ENCODE measurements at regions not wholly inside any gene's neighbourhood (a gene's known extent, or its start where the extent isn't known, plus 50 kb on each side); places are given as distances from the start of the nearest gene placed in this dataset.
"Not testable (repeated sequence)": the region's sequence is repeated elsewhere in the genome, so short reads cannot be mapped to it uniquely, and the experiment has no call there.

DNA sequence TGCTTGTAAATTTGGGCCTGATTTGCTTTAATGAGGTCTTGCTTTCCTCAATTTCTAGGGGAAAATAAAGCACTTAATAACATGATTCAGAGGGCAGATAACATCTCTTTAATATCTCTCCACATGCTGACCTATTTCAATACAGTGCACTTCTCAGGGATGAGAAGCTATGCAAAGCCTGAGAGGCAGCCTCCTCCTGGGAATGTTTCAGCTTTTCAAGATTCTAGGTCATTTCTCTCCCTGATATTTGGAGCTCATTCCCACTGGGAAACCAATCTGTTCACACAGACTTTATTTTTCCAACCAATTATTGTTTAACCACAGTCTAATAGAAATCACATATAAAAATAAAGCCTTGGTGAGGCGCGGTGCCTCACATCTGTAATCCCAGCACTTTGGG is 67.0 kb upstream of the LSAMP start:
- DNase-seq = no peak

DNA sequence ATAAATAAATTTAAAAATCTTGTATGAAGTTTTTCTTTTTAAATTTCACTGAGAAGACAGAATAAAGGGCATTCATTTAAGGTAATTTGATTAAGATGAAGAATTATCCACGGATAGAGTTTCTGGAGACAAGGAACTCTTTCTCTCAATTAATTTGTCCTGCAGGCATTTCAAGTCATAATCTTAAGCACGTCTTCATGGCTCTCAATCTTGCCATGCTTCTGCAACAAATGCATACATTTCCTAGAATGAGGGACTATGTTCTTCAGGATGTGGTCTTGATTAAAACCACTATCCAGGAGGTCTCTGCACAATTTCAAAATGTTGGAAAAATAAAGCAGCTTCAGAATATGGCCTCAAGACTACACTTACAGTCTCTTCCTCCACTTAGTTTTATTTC is 67.6 kb upstream of the LSAMP start:
- no peak for DNase-seq

DNA sequence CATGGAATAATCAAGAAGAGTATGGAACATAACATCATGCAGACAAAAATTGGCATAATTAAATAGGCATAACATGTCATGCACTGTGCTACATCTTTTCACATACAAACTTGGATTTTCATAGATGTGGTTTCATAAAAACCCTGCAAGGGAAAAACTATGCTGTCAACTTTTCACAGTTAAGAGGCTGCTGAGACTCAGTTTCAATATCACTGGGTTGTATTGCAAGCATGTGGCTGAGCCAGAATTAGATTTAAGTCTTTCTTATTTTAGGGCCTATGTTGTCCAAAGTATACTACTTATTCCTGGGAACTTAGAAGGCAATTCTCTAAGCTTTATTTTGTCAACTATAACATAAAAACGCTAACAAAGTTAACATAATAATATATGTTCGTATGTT is 70.7 kb upstream of the LSAMP start:
- DNase-seq = no peak

DNA sequence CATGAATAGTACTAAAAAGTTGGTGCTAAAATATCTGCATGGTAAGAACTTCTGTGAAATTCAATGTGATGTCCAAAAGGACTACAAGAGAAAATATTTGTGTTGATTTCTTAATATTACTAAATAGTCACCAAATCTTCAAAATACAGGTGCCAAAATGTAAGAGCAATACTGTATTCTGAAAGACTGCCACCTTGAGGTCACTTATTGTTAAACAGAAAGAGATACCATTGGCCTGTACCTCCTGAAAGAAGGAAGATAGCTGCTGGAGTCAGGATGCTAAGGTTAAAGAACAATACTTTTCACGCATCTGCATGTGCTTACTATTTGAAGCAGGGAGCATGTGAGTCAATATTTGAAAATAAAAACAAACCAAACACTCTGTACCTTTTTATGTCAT is 72.0 kb upstream of the LSAMP start:
- no peak for DNase-seq

- not testable (repeated sequence) for DNase-seq
Observed at GRCh38 chr3:116519101-116519500, 73.8 kb upstream of the LSAMP start.

DNA sequence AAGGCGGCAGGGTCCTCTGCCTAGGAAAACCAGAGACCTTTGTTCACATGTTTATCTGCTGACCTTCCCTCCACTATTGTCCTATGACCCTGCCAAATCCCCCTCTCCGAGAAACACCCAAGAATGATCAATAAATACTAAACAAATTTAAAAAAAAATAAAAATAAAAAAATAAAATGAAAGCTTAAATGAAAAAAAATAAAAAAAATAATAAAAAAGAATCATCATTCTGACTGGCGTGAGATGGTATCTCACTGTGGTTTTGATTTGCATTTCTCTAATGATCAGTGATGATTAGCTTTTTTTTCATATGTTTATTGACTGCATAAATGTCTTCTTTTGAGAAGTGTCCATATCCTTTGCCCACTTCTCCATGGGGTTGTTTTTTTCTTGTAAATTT is 74.5 kb upstream of the LSAMP start:
- not testable (repeated sequence) for DNase-seq

DNA sequence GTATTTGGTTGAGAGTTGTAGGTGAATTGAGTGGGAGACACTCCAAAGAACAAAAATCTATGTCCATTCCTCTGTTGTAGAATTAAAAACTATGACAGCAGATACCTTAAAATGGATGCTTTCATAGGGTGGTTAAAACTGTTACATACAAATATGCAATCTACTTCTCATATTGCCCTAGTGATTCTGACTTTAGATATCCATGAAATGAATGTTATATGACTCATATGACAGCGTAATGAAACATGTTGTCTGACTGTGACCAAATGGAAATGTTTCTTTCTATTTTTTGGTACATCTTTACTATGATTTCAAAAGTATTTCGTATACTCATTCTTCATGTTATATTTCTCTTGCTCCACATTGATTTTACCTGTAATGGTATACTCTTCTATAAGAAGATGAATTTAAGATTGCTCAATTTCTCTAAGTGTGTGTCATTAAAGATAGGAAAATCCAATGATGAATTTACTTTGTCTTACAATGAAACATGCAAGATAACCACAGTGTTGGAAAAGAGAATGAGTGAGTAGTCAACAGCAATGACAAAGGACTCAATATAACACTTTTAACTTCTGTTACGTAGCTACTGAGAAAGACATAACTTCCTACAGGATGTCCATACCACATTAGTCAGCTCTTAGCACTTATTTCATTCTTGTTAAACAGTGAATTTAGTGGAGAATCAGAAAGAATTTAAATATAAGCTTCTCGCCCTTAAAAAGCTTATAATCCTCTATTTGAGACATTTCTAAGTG is 79.3 kb upstream of the LSAMP start:
- DNase-seq = no peak

DNA sequence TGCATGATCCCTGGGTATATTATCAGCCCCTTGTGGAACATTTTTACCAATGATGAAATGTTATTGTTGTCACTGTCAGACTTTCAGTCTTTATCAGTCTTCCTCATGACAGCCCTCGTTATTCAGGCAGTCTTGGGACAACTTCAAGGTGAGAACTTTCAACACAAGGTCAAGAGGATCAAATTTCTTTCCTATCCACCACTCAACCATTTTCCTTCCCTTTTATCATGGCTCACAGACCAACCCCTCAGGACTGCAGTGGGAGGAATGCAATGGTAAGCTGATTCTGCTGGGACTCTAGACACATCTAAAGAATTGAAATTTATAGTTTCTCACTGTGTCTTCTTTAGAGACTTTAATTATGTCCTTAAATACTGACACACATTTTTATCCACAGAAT is 107.0 kb upstream of the LSAMP start:
- peak; percentile 44 for DNase-seq

DNA sequence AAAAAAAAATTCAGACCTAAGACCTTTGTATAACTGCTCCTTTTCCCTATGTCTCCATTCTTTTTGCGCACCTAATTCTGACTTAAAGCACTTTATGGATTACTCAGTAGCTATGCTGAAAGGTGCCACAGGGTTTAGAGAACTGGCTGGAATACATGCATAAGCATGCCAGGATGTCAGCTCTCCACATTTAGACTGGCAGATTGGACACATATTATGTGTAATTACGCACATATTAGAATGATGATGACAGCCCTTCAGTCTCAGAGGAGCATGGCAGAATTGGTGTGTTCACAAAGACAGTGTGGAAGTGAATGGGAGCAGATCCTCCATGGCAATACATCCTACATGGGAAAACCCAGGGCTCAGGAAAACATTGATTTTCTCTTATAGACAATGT is 108.1 kb upstream of the LSAMP start:
- no peak for DNase-seq

DNA sequence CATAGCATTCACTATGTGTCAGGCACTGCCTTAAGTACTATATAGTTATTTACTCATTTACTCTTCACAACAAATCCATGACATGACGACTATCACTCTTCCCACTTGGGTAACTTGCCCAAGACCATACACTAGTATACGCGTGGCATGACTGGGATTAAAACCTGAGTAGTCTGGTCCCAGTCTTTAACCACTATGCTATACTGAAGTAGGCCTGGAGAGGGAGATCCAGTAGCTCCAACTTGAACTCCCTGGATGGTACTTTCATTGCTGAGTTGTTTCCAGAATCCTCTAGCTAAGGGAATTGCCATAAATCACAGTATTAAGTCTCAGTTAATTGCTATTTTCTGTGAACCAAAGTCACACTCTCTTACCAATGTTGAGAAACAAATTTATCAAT is 116.2 kb upstream of the LSAMP start:
- no peak for DNase-seq

GRCh38 chr3:116563351-116563750 is 118.1 kb upstream of the LSAMP start:
- DNase-seq = no peak

DNA sequence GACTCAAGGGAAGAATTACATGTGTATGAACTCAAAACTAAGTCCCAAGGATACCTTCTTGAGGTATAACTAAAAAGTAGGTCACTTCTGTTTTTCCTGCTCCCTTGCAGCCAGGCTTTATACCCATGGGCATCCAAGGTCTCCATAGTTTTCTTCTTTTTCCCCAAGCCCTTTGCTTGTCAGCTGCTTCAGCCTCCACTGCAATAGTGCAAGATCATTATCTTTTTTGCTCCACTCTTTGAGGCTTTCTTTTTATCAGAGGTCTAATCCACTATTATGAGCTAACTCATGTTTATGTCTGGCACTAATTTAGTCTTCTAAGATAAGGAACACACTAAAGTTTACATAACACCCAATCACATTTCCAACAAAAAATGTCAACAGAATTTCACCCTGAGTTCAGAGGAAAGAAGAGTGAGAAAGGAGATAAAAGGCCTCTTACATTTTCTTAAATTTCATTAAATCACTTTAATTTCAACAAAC is 121.2 kb upstream of the LSAMP start:
- no peak for DNase-seq

- DNase-seq = no peak
Observed at GRCh38 chr3:116569611-116570010, 124.3 kb upstream of the LSAMP start.

- peak; percentile 44 for DNase-seq
Observed at GRCh38 chr3:116579840-116580239, 129.7 kb upstream of the TUSC7 start.

- DNase-seq = no peak
Observed at GRCh38 chr3:116586285-116586944, 123.2 kb upstream of the TUSC7 start.

DNA sequence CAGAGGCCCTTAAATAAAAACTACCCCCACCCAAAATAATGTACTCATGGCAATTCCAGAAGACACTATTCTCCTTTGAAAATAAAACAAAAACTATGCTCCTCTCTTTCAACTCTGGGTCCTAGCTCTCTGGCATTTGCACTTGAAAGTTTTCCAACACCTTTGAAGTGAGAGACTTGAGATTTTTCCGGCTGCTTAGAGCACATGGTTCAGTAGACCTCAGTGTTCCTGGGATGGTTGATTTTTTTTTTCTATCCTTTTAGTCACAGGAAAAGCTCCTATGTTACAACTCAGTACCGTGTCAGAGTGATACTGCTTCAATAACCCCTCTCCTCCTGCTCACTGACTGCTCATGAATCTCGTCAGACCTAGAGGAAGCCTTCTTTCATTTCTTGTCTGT is 118.3 kb upstream of the TUSC7 start:
- no peak for DNase-seq

DNA sequence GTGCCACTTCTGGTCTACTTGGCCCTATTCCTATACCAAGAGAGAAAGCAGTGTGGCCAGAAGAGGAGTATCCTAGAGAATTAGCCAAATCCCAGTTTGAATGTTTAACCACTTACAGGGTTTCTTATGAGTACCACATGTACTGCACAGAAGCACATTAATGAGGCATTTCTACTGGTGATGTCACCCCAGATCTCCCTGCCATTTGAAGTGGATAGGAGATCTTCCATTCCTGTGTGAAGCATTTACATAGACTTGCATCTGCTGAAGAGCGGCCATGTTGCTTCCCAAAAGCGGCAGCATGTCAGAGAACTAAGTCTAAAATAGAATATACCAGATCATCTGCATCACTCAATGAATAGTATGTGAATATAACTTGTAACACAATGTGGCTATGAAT is 108.4 kb upstream of the TUSC7 start:
- DNase-seq = no peak

GRCh38 chr3:116607205-116607604 is 102.4 kb upstream of the TUSC7 start:
- no peak for DNase-seq

DNA sequence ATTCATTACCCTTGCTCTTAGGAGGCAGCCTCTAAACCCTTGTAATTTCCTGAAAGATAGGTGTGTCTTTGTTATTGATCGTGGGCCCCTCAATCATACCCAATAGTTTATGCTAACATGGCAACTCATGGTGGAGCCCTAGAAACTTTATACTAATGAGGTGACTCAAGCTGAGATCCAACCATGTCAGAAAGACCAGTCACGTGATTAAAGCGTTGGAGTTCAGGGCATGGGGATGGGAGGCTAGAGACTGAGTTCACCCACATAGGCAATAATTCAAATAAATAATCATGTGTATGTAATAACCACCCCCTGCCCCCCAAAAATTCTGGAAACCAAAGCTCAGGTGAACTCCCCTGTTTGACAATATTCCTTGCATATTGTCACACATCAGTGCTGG is 99.5 kb upstream of the TUSC7 start:
- DNase-seq = no peak

DNA sequence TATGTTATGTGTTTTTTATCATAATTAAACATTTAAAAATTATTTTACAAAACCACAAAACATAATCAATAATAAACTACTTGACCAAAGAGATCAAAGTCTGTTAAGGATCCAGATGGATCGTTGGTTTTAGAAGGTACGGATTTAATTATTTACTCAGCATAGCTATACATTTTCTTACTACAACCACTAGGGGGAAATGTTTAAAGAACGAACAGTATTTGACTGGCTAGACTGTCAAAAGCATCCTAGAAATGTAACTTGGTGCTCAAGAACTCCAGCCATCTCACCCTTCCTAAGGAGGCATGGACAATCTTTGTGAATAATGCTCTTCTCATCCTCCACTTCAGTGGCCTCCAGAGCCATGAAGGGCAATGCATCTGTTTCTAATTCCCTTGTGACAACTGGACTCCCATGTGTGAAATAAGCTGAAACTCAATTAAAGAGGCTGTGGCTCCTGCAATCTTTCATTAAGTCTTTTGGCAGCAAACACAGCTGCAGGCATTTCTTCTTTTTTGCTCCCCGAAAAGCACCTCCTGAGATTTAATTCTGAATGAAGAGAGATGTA is 94.7 kb upstream of the TUSC7 start:
- no peak for DNase-seq

GRCh38 chr3:116618138-116618537 is 91.4 kb upstream of the TUSC7 start:
- DNase-seq = no peak

GRCh38 chr3:116618930-116619329 is 90.6 kb upstream of the TUSC7 start:
- no peak for DNase-seq

- no peak for DNase-seq
Observed at GRCh38 chr3:116630494-116630893, 79.1 kb upstream of the TUSC7 start.

DNA sequence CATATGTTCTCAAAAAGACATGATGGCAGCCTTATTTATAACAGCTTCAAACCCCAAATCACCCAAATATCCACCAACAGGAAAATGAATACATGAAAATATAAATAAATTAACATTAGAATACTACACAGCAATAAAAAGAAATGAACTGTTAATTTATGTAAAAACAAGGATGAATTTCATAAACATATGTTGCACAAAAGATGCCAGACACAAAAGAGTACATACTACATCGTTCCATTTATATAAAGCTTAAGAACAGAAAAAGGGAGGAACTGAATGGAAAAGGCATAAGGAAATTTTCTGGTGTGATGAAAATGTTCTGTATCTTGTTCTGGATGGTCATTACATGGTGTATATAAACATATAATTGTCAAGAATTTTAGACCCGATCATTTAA is 69.9 kb upstream of the TUSC7 start:
- DNase-seq = no peak

All from left kidney (tissue), 1 donor.